Esophagus squamous epithelium (tissue), 5 donors: ENCODE measurements at regions not wholly inside any gene's neighbourhood (a gene's known extent, or its start where the extent isn't known, plus 50 kb on each side); places are given as distances from the start of the nearest gene placed in this dataset.
"Not testable (repeated sequence)": the region's sequence is repeated elsewhere in the genome, so short reads cannot be mapped to it uniquely, and the experiment has no call there.

ENCODE experiments used
- DNase-seq: peaks from one replicate; lab custom pipeline; 2025; lab: John Stamatoyannopoulos, UW
- H3K27ac ChIP-seq, 4 donors: fragments of 200-600 bp; sonication (generic); one replicate each; pipeline ENCODE4 v1.5.1; 2016 to 2019; ENCODE audit warnings: mild to moderate bottlenecking in 1 of 4
- H3K27me3 ChIP-seq, 4 donors: fragments of 200-600 bp; sonication (generic); 1 replicate in 3 of 4; 2 replicates in 1 of 4; pipeline versions ENCODE4 v1.5.1 to v1.6.0; 2017 to 2021; ENCODE audit warnings: antibody characterized with exemption in 1 of 4
- H3K36me3 ChIP-seq, 3 donors: fragments of 200-600 bp; sonication (generic); one replicate each; pipeline ENCODE4 v1.5.1; 2016 to 2019
- H3K4me1 ChIP-seq, 3 donors: fragments of 200-600 bp; sonication (generic); one replicate each; pipeline ENCODE4 v1.5.1; 2017 to 2019
- H3K4me3 ChIP-seq, 4 donors: fragments of 200-600 bp; sonication (generic); 1 replicate in 3 of 4; 2 replicates in 1 of 4; pipeline ENCODE4 v1.5.1; 2016 to 2019; ENCODE audit warnings: mild to moderate bottlenecking in 2 of 4, moderate library complexity in 1 of 4
- H3K9me3 ChIP-seq, 3 donors: fragments of 200-600 bp; sonication (generic); one replicate each; pipeline ENCODE4 v1.5.1; 2016 to 2019
- POLR2A ChIP-seq, 4 donors: fragments of 450-650 bp; IDR thresholded peaks; one replicate each; pipeline ENCODE4 v1.6.1; 2017; ENCODE audit warnings: antibody characterized with exemption in 4 of 4, mild to moderate bottlenecking in 4 of 4, moderate library complexity in 3 of 4
- WGBS, 2 donors: methylation state at CpG; one replicate each; pipeline ENCODE4 v1.1.5; 2018; 5-methylcytosine and 5-hydroxymethylcytosine counted together
- intact Hi-C: fragments of 100-400 bp; cut with DNase I; formaldehyde crosslinking; loops from one replicate; pipeline ENCODE4 v1.15.0; 2022
- TF ChIP-seq, protein P1 (sequence below), 6 experiments: fragments of 450-650 bp in 4 of 6; fragments of 200-600 bp in 2 of 6; sonication (generic) in 2 of 6; IDR thresholded peaks; one replicate each; pipeline ENCODE4 v1.5.1; 2016 to 2019; ENCODE audit warnings: antibody characterized with exemption in 6 of 6, mild to moderate bottlenecking in 4 of 6, moderate library complexity in 4 of 6
- donor health status: DM: yes; HTN: yes; CAD: no.

DNA sequence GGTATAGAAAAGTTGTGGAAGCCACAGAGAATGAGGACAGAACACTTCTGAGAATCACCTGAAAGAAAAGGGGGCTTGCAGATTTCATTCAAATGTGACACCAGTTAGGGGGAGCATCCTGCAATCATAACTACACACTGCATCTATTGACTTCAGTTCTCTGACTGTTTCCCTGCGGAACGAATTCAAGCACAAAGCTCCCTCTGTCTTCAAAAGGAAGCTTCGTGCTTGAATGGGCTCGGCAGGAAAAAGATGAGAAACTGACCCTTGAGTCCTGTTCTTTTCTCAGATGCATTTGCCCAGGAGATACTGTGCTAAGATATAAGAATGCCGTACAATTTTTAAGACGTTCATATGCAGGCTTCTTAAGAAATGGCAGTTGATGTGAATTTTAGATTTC lies 2000.4 kb upstream of the RAG2 start:
- intact Hi-C loops, result no loop called here
- 63 to 66% methylated on average over 6 of the region's 6 CpGs for WGBS, 2 donors
- Histone ChIP-seq H3K4me3 (no peak overlapping the region), H3K27me3 (no peaks in the 10 kb centered on the region), H3K9me3 (peaks cover 0 to 12% (median 0%) of the 10 kb centered on the region in 3 donors), H3K36me3 (no peaks in the 10 kb centered on the region), H3K27ac (no peak overlapping the region), H3K4me1 (no peaks in the 10 kb centered on the region)
- TF ChIP-seq, protein P1, sequence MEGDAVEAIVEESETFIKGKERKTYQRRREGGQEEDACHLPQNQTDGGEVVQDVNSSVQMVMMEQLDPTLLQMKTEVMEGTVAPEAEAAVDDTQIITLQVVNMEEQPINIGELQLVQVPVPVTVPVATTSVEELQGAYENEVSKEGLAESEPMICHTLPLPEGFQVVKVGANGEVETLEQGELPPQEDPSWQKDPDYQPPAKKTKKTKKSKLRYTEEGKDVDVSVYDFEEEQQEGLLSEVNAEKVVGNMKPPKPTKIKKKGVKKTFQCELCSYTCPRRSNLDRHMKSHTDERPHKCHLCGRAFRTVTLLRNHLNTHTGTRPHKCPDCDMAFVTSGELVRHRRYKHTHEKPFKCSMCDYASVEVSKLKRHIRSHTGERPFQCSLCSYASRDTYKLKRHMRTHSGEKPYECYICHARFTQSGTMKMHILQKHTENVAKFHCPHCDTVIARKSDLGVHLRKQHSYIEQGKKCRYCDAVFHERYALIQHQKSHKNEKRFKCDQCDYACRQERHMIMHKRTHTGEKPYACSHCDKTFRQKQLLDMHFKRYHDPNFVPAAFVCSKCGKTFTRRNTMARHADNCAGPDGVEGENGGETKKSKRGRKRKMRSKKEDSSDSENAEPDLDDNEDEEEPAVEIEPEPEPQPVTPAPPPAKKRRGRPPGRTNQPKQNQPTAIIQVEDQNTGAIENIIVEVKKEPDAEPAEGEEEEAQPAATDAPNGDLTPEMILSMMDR (IDR thresholded peaks at IDR 0.05), result no peak
- TF ChIP-seq POLR2A (IDR thresholded peaks at IDR 0.05), result no peak
- no peak for DNase-seq

DNA sequence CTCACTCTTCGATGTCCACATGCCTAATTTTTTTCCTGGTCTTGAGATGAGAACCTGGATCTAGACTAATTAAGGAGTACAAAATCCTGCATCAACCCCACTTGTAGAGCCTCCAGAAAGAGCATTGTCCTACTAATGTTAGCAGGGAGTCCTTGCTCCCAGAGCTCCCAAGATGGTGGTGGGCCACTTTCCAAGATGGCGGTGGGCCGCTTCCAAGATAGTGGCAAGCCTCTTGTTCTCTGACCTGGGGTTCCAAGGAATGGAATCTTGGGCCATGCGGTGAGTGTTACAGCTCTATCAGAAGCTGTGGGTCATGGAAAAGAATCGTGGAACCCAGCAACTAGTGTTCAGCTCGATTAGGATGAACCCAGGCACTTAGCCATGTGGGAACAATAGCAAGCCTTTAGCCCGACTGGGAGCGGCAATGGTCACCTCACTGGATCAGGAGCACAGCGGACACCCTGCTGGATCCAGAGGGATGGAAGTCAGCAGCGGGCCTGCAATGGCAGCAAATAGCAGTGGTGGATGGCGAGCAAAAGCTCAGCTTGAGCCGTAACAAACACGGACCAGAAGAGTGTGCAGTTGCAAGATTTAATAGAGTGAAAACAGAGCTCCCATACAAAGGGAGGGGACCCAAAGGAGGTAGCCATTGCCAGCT lies 1997.5 kb upstream of the RAG2 start:
- H3K36me3 ChIP-seq, H3K4me1 ChIP-seq, DNase-seq, intact Hi-C loops, H3K9me3 ChIP-seq, H3K27ac ChIP-seq, H3K4me3 ChIP-seq, H3K27me3 ChIP-seq: not testable (repeated sequence)
- 82 to 94% methylated on average over 3 to 13 of the region's 13 CpGs for WGBS, 2 donors

DNA sequence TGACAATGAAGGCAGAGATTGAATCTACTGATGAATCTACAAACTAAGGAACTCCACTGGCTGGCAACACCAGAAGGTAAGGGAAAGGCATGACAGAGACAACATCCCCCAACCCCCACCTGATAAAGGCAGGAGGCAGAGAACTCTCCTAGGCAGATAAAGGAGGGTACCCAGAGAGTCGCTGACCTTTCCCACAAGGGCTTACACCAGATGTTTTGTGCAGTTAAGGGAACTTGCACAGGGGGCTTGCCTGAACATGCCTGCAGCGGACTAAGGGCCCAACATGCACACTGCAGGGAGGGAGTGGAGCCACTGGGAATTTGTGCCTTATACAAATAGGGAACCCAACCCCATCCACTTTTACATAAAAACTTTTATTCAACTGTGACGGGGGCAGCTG lies 1996.9 kb upstream of the RAG2 start:
- no peak overlapping the region for H3K4me3 ChIP-seq
- H3K27ac ChIP-seq, result no peak overlapping the region
- H3K4me1 ChIP-seq, result no peaks in the 10 kb centered on the region
- peaks cover 0 to 3% (median 0%) of the 10 kb centered on the region in 3 donors for H3K9me3 ChIP-seq
- WGBS, 2 donors, result 81 to 91% methylated on average over 3 of the region's 3 CpGs
- TF ChIP-seq POLR2A (IDR thresholded peaks at IDR 0.05), result no peak
- TF ChIP-seq, protein P1 (IDR thresholded peaks at IDR 0.05), result no peak
- H3K27me3 ChIP-seq, result no peaks in the 10 kb centered on the region
- intact Hi-C loops, result no loop called here
- no peaks in the 10 kb centered on the region for H3K36me3 ChIP-seq
- DNase-seq, result no peak

DNA sequence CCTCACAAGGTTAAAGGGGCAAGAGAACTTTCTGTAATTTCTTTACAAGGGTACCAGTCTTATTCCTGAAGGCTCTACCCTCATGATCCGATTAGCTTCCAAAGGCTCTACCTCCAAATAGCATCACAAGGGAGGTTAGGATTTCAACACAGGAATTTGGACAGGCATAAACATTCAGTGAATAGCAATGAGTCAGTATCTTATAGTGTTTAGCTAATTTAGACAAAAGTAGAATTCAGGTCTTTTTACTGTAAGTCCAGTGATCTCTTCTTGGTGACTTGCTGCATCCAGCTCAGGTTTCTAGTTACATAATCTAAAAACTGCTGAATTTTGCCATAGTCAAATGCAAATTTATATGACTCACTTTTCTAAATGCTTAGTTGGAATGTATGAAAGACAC lies 1995.6 kb upstream of the RAG2 start:
- no peak for TF ChIP-seq POLR2A (IDR thresholded peaks at IDR 0.05)
- TF ChIP-seq, protein P1 (IDR thresholded peaks at IDR 0.05), result no peak
- no peak for DNase-seq
- peaks cover 0 to 3% (median 0%) of the 10 kb centered on the region in 3 donors for H3K9me3 ChIP-seq
- H3K4me1 ChIP-seq, result no peaks in the 10 kb centered on the region
- no peaks in the 10 kb centered on the region for H3K27me3 ChIP-seq
- 64 to 100% methylated on average over 1 of the region's 1 CpG for WGBS, 2 donors
- no peaks in the 10 kb centered on the region for H3K36me3 ChIP-seq
- H3K27ac ChIP-seq, result no peak overlapping the region
- intact Hi-C loops, result no loop called here
- H3K4me3 ChIP-seq, result no peak overlapping the region

DNA sequence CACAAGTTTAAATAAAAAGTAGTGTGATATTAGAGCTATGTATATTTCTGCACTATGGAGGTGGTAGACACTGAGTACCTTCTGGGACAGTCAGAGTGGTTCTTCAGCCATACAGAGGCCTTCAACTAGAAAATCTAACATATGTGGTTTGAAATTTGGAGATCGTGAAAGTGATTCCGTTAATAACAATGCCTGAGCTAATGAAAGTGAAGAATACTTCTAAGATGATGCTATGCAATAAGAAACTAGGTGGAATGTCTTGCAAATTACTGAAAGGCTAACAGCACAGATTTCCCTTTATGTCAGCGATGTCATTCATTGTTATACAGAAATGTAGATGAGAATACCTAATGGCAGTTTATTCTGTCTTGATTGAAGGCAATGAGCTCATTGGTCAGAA lies 1984.7 kb upstream of the RAG2 start:
- Histone ChIP-seq H3K36me3 (no peaks in the 10 kb centered on the region), H3K4me1 (no peaks in the 10 kb centered on the region), H3K27ac (no peak overlapping the region), H3K9me3 (peaks cover 0 to 14% (median 3%) of the 10 kb centered on the region in 3 donors), H3K27me3 (no peaks in the 10 kb centered on the region), H3K4me3 (no peak overlapping the region)
- TF ChIP-seq POLR2A (IDR thresholded peaks at IDR 0.05), result no peak
- TF ChIP-seq, protein P1 (IDR thresholded peaks at IDR 0.05), result no peak
- WGBS, 2 donors, result 36 to 46% methylated on average over 3 of the region's 3 CpGs
- DNase-seq, result no peak
- intact Hi-C loops, result no loop called here

DNA sequence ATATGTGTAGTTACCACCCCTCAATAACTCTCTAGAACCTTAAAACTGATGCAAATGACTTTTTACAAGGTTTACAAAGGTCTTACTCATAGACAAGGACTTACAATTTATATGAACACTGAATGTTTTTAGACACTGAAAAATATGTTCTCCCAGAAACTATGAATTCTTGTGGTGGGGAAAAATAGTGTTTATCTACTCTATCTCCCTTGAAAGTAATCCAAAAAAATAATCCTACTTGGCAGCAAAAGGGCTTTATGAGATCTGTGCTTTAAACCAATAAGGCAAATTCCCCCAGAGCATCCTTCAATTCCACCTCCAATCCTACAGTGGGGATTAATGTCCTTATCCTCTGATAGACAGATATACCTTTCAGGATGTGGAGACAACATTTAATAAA lies 1984.1 kb upstream of the RAG2 start:
- H3K36me3 ChIP-seq, result no peaks in the 10 kb centered on the region
- H3K4me1 ChIP-seq, result no peaks in the 10 kb centered on the region
- TF ChIP-seq, protein P1 (IDR thresholded peaks at IDR 0.05), result no peak
- no peak for TF ChIP-seq POLR2A (IDR thresholded peaks at IDR 0.05)

More for the DNA sequence above, 1984.1 kb upstream of the RAG2 start:
- intact Hi-C loops, result no loop called here
- Histone ChIP-seq H3K9me3 (peaks cover 0 to 15% (median 4%) of the 10 kb centered on the region in 3 donors), H3K27me3 (no peaks in the 10 kb centered on the region), H3K4me3 (no peak overlapping the region), H3K27ac (no peak overlapping the region)
- no peak for DNase-seq
